Astrocyte (in vitro differentiated cells and primary cell): ENCODE measurements at regions not wholly inside any gene's neighbourhood (a gene's known extent, or its start where the extent isn't known, plus 50 kb on each side); places are given as distances from the start of the nearest gene placed in this dataset.

Experiments
- DNase-seq: peaks from one replicate; pipeline ENCODE4 v3.0.0-alpha.2; 2010; ENCODE audit warnings: low read depth
- FAIRE-seq: peaks from 2 replicates; lab custom pipeline; 2011; peaks lifted over from hg19 to GRCh38; lab: Jason Lieb, UNC
- H2AFZ ChIP-seq: 2 replicates; pipeline ENCODE4 v1.6.0; 2012; ENCODE audit warnings: low read depth, low read length, inconsistent platforms
- H3K27ac ChIP-seq: 2 replicates; pipeline ENCODE4 v1.5.1; 2011; ENCODE audit warnings: low read depth, low read length, inconsistent platforms
- H3K27me3 ChIP-seq: 2 replicates; pipeline ENCODE4 v1.6.0; 2011; ENCODE audit warnings: low read length, inconsistent platforms; ENCODE audit not compliant: insufficient read depth
- H3K36me3 ChIP-seq: 2 replicates; pipeline ENCODE4 v1.5.1; 2011; ENCODE audit warnings: low read length, inconsistent platforms; ENCODE audit not compliant: insufficient read depth
- H3K4me1 ChIP-seq: 2 replicates; pipeline ENCODE4 v1.5.1; 2011; ENCODE audit warnings: low read length, inconsistent platforms; ENCODE audit not compliant: insufficient read depth
- H3K4me2 ChIP-seq: 2 replicates; pipeline ENCODE4 v1.6.0; 2012; ENCODE audit warnings: low read length, inconsistent platforms
- H3K4me3 ChIP-seq: 2 replicates; pipeline ENCODE4 v1.5.1; 2011; ENCODE audit warnings: low read depth, mild to moderate bottlenecking, low read length, inconsistent platforms; ENCODE audit not compliant: insufficient read depth
- H3K79me2 ChIP-seq: 2 replicates; pipeline ENCODE4 v1.6.0; 2012; ENCODE audit warnings: mild to moderate bottlenecking, low read length, inconsistent platforms; ENCODE audit not compliant: insufficient read depth
- H3K9ac ChIP-seq: 2 replicates; pipeline ENCODE4 v1.6.0; 2012; ENCODE audit warnings: mild to moderate bottlenecking, low read length, inconsistent platforms
- H3K9me3 ChIP-seq: 2 replicates; pipeline ENCODE4 v1.5.1; 2012; ENCODE audit warnings: low read depth, mild to moderate bottlenecking, low read length, inconsistent platforms; ENCODE audit not compliant: insufficient read depth
- H4K20me1 ChIP-seq: 2 replicates; pipeline ENCODE4 v1.6.0; 2012; ENCODE audit warnings: low read length, inconsistent platforms; ENCODE audit not compliant: insufficient read depth
- H3K27ac Mint-ChIP-seq: one replicate; pipeline ENCODE4 v1.8.0; 2021; ENCODE audit warnings: mild to moderate bottlenecking, mixed read lengths; ENCODE audit not compliant: unreplicated experiment
- H3K27me3 Mint-ChIP-seq: one replicate; pipeline ENCODE4 v1.8.0; 2021; ENCODE audit warnings: low read depth, mixed read lengths; ENCODE audit not compliant: unreplicated experiment
- H3K36me3 Mint-ChIP-seq: one replicate; pipeline ENCODE4 v1.8.0; 2021; ENCODE audit warnings: low read depth, mixed read lengths; ENCODE audit not compliant: unreplicated experiment
- H3K4me1 Mint-ChIP-seq: one replicate; pipeline ENCODE4 v1.8.0; 2021; ENCODE audit warnings: low read depth, mixed read lengths; ENCODE audit not compliant: unreplicated experiment
- H3K4me3 Mint-ChIP-seq: one replicate; pipeline ENCODE4 v1.8.0; 2021; ENCODE audit warnings: mild to moderate bottlenecking, moderate library complexity, mixed read lengths; ENCODE audit not compliant: unreplicated experiment
- H3K9me3 Mint-ChIP-seq: one replicate; pipeline ENCODE4 v1.8.0; 2021; ENCODE audit warnings: mild to moderate bottlenecking, mixed read lengths; ENCODE audit not compliant: unreplicated experiment
- EZH2 ChIP-seq: IDR thresholded peaks from 2 replicates; pipeline ENCODE4 v1.6.1; 2012; ENCODE audit warnings: mild to moderate bottlenecking, low read length, inconsistent platforms; ENCODE audit not compliant: insufficient read depth
- TF ChIP-seq, protein P1 (sequence below): IDR thresholded peaks from 2 replicates; pipeline ENCODE4 v1.5.1; 2011; ENCODE audit warnings: low read depth, mild to moderate bottlenecking, inconsistent platforms, low read length, moderate library complexity; ENCODE audit not compliant: insufficient read depth

DNA sequence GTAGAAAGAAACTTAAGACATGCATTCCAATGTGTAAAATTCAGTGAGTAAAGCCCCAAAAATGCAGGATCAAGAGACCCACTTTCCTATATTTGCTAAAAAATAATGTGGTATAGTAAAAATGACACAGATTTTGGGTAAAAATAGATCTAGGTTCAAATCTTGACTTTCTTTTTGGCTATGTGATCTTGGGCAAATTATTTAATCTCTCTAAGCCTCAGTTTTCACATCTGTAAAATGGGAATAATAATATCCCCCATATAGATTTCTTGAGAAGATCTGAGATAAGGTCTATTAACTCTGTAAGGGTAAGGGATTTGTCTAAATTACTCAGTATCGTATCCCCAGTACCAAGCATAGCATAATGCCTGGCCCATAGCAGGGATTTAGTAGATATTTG lies 172.3 kb downstream of the CARTPT start:
- H3K4me1 Mint-ChIP-seq, result peaks cover 8% of the 10 kb centered on the region
- no peak overlapping the region for H3K27ac Mint-ChIP-seq
- H2AFZ ChIP-seq, result no peak overlapping the region
- H3K27ac ChIP-seq, result no peak overlapping the region
- H3K79me2 ChIP-seq, result no peaks in the 10 kb centered on the region
- H3K4me3 Mint-ChIP-seq, result no peak overlapping the region
- TF ChIP-seq EZH2, result no peak
- TF ChIP-seq, protein P1, sequence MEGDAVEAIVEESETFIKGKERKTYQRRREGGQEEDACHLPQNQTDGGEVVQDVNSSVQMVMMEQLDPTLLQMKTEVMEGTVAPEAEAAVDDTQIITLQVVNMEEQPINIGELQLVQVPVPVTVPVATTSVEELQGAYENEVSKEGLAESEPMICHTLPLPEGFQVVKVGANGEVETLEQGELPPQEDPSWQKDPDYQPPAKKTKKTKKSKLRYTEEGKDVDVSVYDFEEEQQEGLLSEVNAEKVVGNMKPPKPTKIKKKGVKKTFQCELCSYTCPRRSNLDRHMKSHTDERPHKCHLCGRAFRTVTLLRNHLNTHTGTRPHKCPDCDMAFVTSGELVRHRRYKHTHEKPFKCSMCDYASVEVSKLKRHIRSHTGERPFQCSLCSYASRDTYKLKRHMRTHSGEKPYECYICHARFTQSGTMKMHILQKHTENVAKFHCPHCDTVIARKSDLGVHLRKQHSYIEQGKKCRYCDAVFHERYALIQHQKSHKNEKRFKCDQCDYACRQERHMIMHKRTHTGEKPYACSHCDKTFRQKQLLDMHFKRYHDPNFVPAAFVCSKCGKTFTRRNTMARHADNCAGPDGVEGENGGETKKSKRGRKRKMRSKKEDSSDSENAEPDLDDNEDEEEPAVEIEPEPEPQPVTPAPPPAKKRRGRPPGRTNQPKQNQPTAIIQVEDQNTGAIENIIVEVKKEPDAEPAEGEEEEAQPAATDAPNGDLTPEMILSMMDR, result no peak
- H4K20me1 ChIP-seq, result no peaks in the 10 kb centered on the region
- DNase-seq, result no peak
- H3K9me3 ChIP-seq, result no peaks in the 10 kb centered on the region
- H3K36me3 Mint-ChIP-seq, result peaks cover 6% of the 10 kb centered on the region
- no peaks in the 10 kb centered on the region for H3K4me1 ChIP-seq
- no peak overlapping the region for H3K9ac ChIP-seq
- H3K4me3 ChIP-seq, result no peak overlapping the region
- H3K27me3 Mint-ChIP-seq, result peaks cover 13% of the 10 kb centered on the region
- peaks cover 5% of the 10 kb centered on the region for H3K27me3 ChIP-seq
- H3K36me3 ChIP-seq, result no peaks in the 10 kb centered on the region
- FAIRE-seq, result no peak
- H3K4me2 ChIP-seq, result no peak overlapping the region
- peaks cover 6% of the 10 kb centered on the region for H3K9me3 Mint-ChIP-seq

DNA sequence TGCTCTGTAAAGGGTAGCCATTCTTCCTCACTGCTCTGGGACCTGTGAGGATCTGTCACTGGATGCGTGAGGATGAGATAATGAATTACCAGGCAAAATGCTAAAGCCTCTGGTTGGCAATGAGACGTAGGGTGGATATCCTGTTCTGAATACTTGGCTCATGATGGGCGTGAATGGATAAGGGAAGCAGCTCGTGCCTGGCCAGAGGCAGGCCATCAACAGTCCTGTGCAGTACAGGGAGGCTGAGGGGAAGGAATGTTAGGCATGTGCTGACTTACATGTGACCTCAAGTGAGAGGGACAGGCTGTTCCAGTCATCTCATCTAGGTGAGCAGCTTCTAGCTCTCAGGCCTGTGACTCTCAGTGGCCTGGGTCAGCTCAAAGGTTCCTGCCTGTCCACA lies 172.8 kb downstream of the CARTPT start:
- no peak overlapping the region for H3K9ac ChIP-seq
- TF ChIP-seq EZH2, result no peak
- TF ChIP-seq, protein P1, result no peak
- Mint-ChIP-seq H3K27ac (peak overlapping the region; percentile 10), H3K27me3 (peaks cover 13% of the 10 kb centered on the region), H3K4me1 (peaks cover 8% of the 10 kb centered on the region), H3K9me3 (peaks cover 6% of the 10 kb centered on the region), H3K36me3 (peaks cover 6% of the 10 kb centered on the region), H3K4me3 (no peak overlapping the region)
- H3K27me3 ChIP-seq, result peaks cover 5% of the 10 kb centered on the region
- peak; percentile 35 for DNase-seq
- peak overlapping the region; percentile 3 for H2AFZ ChIP-seq
- no peaks in the 10 kb centered on the region for H3K36me3 ChIP-seq
- H3K4me2 ChIP-seq, result no peak overlapping the region
- peak; percentile 49 for FAIRE-seq
- H4K20me1 ChIP-seq, result no peaks in the 10 kb centered on the region
- H3K9me3 ChIP-seq, result no peaks in the 10 kb centered on the region
- no peak overlapping the region for H3K4me3 ChIP-seq
- no peak overlapping the region for H3K27ac ChIP-seq
- no peaks in the 10 kb centered on the region for H3K79me2 ChIP-seq
- no peaks in the 10 kb centered on the region for H3K4me1 ChIP-seq

DNA sequence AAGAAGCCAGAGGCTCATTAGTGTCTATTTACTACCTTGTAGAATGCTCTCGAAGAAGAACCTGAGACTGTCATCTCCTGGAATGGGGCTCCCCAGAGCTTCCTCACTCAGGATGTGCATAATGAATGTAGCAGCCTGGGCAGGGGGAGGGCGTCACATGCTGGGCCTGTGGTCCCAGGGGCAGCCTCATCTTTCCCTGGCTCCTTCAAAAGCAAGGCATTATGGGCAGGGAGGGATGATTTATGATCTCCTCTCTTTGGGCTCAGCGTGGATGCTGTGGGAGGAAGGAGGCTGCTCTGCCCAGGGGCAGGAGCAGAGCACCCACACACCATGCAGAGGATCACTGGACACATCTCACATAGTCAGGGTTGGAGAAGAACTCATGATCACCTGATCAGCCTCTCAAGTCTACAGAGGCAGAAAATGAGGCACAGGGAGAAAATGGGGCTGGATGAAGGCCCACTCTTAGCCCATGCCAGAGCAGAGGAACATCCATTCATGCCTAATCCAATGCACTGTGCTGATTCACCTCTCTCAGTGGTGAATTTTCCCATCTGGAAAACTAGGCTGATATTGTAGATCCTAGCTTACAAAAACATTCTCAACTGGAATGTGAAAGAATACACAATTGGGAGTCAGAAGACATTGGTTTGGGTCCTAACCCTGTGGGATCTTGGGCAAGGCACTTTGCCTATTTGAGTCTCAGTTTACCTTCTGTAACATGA lies 173.7 kb downstream of the CARTPT start:
- Mint-ChIP-seq H3K9me3 (peaks cover 8% of the 10 kb centered on the region), H3K36me3 (peaks cover 6% of the 10 kb centered on the region), H3K4me3 (no peak overlapping the region), H3K4me1 (peaks cover 5% of the 10 kb centered on the region), H3K27me3 (peaks cover 13% of the 10 kb centered on the region), H3K27ac (no peak overlapping the region)
- H3K4me2 ChIP-seq, result no peak overlapping the region
- no peaks in the 10 kb centered on the region for H3K4me1 ChIP-seq
- H2AFZ ChIP-seq, result no peak overlapping the region
- no peak overlapping the region for H3K9ac ChIP-seq
- H3K27ac ChIP-seq, result no peak overlapping the region
- DNase-seq, result no peak
- no peaks in the 10 kb centered on the region for H3K79me2 ChIP-seq
- no peak for FAIRE-seq
- H3K27me3 ChIP-seq, result peaks cover 5% of the 10 kb centered on the region
- TF ChIP-seq, protein P1, result no peak
- no peak for TF ChIP-seq EZH2
- no peaks in the 10 kb centered on the region for H3K36me3 ChIP-seq
- H4K20me1 ChIP-seq, result no peaks in the 10 kb centered on the region
- H3K4me3 ChIP-seq, result no peak overlapping the region
- H3K9me3 ChIP-seq, result no peaks in the 10 kb centered on the region
